Stimulated activated CD4-positive, alpha-beta T cell treated with anti-CD3 and anti-CD28 coated beads, Interleukin-15, amount 100 ng/mL, for 48 hours (primary cell): ENCODE measurements at regions not wholly inside any gene's neighbourhood (a gene's known extent, or its start where the extent isn't known, plus 50 kb on each side); places are given as distances from the start of the nearest gene placed in this dataset.

ENCODE experiments used
- DNase-seq, 2 donors: peaks; one replicate each; pipeline ENCODE4 v3.0.0-alpha.2; 2020; ENCODE audit warnings: low read depth in 2 of 2

DNA sequence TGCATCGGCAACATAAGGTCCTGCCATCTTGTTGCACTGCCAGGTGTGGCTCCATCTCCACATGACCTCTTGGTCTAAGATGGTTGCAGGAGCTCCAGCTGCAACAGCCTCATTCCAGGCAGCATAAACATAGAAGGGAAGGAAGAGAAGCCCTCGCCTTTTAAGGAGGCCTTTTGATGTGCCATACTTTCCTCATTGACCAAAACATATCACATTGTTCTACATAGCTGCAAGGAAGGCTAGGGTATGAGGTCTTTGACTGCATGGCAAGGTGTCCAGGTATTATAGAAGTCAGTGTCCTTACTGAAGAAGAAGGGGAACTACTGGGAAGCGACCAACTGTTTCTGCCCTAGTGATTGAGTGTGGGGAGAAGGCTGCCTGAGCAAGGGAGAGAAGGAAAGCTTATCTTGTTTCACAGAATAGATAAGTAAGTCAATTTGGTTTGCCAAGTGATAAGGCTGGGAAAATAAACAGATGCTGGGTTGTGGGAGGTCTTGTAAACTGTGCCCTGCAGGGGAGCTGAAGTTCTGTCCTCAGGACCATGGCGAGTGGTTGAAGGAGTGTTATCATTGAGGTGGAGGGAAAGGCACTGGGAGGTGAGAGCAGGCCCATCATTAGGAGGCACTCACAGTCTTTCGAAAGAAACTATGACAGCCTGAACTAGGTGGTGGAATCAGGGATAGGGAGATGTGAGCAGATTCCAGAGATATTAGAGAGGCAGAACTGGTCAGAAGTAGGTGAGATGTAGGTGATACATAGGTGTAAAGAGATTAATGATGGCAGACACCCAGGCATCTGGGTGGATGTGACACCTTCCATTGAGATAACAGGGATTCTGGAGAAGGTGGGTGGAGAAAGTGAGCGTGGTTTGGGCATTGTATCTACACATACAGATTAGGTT is 93.8 kb upstream of the IGF1R start:
- DNase-seq = no peak

DNA sequence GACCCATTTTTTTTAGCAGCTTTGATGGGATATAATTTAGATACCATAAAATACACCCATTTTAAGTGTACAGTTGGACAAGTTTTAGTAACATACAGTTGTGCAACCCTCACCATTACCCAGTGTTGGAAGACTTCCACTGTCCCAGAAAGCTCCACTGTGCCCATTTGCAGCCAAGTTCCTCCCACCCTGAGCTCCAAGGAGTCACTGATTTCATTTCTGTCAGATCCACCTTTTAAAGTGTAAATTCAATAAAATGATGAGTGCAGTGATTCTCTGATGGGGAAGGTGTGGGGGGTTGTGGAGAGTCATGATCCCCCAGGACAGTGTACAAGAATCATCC is 93.2 kb upstream of the IGF1R start:
- no peak for DNase-seq

DNA sequence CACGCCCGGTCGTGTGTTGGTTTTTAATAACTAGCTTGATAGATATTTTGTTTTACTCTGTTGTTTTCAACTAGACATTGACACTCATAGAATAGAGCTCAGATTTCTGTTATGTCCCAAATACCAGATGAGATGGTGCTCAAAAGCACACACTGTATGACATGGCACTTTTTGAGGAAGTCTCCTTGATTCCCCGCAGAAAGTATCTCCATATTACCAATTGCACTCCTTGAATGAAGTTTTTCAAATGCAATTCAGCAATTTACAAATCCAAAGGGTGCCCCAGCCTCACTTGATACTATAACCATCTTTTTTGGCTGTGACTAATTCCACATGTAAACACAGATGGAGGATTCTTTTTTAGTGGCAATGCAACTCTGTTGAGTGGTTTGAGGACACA is 92.0 kb upstream of the IGF1R start:
- no peak for DNase-seq

DNA sequence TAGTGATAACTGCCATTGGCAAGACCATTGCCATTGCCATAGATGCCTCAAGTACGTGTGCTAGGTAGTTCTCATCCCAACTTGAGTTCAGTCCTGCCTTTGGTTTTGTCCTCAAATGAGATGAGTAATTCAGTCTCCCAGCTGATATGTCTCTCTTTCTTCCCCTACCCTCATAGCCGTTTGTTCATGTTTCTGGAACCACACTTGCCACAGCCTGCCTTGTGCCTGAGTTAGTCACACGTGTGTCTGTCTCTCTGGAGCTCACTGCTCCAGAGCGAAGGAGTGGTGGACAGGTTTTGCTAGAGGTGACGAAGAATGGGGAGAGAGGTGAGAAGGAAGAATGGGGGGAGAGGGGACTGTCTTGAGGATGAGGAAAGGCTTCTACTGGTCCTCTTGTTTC is 88.0 kb upstream of the IGF1R start:
- DNase-seq = no peak

DNA sequence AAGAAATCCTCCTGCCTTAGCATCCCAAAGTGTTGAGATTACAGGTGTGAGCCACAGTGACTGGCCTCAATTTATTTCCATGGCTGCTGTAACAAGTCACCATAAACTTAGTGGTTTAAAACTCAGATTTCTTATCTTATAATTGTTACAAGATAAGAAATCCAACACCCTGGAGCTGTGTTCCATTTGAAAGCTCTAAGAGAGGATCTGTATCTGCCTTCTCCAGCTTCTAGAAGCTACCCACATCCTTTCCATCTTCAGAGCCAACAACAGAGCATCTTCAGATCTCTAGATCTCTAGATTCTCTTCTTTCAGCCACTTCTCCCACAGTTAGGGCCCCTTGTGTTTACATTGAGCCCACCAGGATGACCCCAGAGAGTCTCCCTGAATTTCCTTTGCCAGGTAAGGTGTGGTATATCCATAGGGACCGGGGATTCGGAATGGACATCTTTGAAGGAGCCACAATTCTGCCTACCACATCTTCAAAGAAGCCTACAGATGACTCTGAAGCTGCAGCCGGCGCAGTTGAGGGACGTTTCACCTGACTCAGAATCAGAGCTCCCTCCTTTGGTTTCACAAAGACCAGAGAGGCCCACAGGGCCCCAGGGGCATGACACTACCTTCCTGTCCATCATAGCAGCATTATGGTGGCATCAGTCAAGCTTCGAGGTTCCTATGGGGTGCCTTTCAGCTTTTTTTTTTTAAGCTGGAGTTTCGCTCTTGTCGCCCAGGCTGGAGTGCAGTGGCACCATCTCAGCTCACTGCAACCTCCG is 87.0 kb upstream of the IGF1R start:
- peak in 1 of 2 donors; percentile 5 for DNase-seq

DNA sequence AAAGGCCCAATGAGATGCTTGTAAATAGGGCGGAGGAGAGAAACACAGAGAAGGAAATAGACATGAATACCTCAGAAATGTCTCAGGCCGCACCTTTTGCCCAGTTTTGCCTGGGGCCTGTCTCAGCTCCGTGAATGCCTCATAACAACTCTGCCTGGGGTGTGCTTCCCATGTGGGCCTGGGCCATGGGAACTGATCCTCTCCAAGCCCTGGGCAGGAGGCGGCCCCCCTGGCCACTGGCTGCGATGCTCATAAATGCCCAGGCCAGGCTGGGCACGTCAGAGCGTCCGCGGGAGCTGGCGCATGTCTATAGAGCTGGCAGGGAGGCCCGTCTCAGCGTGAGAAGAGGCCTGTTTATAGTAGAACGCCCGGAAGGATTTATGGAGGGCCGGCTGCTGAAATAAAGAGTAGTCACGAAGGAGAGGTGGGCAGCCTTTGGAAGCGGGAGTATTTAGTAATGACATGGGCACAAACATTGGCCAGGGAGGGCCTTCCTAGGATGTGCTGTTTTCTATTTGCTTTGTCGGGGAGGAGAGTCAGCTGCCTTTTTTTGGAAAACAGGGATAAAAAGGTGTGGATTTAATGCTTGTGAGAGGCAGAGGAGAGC is 85.9 kb upstream of the IGF1R start:
- no peak for DNase-seq

DNA sequence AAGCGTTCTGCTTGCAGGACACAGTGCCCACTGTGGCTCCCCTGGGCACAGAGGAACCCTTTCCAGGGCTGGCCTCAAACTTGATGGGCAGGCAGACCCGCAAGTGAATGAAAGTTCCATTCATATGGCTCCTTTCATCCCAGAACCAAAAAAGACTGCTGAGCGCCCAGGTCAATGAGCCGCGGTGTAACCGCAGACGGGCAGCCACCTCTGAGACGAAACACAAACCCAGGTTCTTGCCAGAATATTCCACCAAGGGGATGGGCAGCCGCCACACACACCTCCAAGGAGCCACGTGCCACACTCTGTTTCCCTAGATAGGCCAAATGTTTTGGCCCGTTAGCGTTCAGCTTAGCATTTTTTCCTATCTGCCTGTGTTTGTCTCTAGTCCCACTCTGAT is 82.8 kb upstream of the IGF1R start:
- no peak for DNase-seq

DNA sequence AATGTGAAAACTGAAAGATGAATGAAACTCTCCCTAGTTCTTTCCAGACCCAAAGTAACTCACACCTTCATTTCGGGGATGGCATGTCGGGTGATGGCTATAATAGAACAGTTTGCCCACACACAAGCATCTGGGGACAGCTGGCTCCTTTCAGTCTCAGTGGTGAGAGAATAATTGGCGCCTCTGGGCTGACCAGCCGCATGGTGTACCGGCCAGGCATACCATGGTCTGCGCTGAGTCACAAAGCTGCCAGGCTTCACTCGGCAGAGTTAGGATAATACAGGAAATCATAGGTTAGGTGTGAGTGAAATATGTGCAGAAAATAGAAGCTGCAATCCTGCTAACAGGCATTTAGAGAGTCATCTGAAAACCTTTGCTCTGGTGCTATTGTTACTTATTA is 80.4 kb upstream of the IGF1R start:
- no peak for DNase-seq

DNA sequence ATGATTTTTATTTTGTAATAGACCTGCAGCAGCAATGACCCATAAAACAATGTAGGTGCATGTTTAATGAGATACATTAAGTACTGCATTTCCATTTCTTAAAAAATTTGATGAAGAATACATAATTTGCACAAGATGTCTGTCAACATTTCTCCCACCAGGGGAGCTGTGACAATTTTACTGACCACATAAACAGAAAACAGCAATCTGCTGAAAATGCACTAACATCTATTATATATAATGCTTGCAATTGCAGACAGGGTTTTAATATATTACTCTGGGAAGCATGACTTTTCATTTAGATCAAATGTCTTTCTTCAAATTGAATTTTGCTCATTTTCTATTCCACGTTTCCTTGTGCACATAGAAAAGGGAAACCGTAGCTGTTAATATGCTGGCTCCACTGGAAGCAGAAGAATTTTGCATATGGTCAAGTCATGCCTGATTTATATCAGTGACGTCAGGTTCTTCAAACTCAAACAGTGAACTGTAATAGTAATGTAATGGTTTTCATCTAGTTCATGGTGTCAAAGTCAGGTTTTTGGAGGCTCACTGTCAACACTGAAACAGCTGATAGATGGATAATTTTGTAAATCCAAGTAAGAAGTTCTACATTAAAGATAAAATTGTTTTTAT is 79.8 kb upstream of the IGF1R start:
- no peak for DNase-seq

DNA sequence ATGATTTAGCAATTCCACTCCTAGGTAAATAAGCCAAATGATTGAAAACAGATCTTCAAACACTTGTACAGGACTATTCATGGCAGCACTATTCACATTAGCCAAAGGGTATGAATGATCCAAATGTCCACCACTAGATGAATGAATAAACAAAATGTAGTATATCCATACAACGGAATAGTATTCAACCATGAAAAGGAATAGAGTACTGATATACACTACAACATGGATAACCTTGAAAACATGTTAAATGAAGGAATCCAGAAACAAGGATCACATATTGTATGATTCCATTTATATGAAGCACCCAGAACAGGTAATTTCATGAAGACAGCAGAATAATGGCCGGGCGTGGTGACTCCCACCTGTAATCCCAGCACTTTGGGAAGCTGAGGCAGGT is 78.2 kb upstream of the IGF1R start:
- no peak for DNase-seq

DNA sequence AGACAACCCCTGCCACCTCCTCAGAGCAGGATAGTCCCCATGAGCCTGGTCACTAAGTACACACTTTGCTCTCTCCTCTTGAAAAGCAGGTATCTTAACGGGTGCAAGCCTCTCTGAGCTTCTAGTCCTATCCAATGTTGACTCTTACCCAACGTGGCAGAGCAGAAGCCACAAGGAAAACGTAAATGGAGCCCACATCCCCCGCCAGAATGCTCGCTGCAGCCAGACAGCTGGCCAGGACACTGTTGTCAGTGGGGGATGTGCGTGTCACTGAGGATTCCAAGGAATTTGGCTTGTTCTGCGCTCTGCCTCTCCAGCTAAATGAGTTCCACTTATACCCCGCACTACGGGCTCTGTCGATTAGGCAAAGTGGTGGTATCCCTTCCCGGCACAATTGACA is 67.8 kb upstream of the IGF1R start:
- DNase-seq = no peak

DNA sequence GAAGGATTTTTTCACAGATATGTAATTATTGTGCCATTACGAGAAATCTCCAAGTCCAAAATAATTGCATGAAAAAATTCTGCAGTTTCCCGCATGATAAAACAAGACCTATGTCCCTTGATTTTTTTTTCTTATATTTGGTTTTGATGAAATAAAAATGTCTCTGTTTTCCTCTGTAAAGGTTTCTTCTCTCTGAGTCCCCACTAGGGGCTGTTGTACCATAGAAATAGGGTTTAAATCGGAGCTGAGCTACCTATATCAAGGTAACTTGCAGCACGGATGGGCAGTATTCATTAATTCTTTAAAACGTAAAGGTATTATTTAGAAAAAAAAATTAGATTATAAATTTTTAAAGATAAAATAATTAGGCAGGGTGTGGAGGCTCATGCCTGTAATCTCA is 66.6 kb upstream of the IGF1R start:
- DNase-seq = no peak

DNA sequence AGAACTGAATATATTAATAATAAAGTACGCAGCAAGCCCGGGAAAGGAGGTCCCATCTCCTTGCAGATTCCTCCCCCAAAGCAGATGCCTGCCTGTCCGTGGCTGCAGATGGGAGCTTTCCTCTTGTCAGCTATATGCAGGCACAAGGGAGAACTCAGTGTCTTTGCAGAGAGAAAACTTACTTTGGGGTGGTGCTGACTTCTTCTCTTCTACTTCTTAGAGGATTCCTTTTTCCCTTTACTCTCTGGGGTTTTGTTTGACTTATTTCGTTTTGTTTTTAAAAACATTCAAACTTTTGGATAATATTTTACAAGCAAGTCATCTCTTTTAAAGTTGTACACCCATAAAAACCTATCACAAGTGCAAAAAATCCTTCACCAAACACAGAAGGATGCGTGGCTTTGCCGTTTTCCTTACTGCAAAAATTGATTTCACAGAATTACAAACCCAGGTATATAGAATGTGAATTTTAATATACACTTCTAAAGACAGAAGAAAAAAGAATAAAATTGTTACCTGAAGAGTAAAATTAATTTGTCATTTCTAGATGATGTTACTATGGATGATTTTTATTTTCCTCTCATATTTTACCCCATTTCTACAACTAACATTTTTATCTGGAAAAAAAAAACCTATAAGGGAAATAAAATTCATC is 65.3 kb upstream of the IGF1R start:
- no peak for DNase-seq

DNA sequence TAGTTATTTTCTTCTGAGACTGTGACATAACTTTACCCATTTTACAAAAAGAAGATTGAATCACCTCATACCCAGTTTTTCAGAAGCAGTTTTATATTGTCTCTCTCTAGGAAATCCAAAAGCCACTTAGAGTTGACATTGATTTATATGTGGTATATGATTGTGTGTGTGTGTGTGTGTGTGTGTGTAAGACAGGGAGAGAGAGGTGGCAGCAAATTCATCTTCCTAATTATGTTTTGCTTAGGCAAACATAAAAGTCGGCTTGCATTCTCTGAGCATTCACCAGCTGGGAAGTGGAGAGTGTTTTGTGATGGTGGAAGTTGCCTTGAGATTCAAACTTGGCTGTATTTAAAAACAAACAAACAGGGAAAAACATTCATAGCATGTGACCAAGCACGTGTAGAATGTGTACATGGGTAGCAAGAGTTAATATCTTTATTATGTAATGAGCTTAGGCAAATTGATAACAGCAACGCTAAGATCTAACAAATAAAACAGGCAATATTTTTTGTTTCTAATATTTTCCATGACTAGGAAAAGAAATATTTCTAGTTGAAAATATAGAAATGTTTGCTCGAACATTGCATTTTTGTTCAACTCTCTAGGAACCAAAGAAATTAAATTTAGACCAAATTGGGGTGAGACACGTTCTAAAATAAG is 64.4 kb upstream of the IGF1R start:
- no peak for DNase-seq

DNA sequence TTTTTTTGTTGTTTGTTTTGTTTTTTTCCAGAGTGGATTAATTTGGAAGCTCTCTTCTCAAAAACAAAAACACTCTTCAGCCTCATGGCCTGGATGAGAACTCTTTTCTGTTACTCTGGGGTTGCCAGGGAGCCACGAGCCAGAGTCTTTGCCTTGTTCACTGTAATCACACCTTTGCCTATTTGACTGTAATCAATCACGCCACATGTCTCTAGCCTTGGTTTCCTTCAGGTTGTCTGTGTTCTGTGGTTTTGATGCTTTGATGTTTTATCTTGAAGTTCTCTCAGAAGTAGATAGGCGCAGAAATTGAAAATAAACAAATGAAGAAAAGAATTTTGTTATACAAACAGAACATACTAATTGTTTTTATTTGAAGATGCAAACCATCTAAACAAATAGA is 62.3 kb upstream of the IGF1R start:
- no peak for DNase-seq

DNA sequence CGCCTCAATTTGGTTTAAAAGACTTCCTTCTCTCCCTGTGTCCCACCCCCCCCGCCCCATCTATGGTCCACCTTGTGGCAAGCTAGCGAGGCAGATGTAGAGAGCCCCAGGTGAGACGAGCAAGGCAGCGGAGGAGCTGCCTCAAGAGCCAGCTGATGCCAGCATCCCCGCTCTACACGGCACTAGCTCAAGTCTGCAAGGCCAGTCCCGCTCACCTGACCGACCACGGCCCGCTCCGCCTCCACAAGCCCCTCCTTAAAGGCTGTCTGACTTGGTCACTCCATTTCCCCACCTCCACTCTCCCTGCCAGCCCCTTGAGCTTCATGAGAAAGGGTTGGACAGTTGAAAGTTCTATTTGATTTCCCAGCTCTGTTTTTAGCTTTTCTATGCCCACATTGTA is 56.2 kb upstream of the IGF1R start:
- DNase-seq = no peak

DNA sequence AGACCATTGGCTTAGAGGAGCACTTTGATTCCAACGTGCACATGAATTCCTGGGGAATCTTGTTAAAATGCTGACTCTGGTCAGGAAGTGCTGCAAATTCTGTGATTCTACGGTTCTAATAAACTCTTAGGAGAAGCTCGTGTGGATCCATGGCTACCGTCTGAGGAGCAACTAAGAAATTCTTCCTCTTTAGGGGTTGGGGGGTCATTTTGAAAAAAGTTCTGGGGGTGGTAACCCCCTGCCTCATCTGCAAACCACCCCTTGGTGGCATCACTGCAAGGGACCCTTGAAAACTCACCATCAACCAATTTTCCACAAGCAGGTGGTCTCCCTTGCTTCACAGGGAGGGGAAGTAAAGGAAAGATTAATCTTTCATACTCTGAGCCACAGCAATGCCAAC is 52.2 kb upstream of the IGF1R start:
- no peak for DNase-seq

DNA sequence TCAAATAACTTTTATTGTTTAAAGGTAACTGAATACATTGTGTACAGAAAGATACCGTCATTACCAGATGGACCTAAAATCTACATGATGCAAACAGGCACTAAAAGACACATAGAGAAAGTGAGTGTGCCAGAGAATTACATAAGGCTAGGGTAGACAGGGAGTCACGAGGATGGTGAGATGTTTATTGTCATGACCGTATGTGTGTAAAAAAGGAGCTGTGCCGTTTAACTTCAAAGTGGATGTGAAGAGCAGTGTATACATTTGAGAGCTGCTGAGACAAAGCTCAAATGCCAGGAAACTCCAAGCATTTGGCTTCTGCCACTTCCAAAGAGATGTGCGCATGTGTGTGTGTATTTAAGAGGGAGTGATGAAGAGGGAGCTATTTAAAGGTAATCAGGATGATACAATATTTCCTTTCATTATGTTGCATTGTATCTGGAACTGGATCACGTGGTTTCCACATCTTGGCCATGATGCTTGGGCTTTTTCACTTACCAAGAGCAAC is 51.4 kb upstream of the IGF1R start:
- DNase-seq = no peak

DNA sequence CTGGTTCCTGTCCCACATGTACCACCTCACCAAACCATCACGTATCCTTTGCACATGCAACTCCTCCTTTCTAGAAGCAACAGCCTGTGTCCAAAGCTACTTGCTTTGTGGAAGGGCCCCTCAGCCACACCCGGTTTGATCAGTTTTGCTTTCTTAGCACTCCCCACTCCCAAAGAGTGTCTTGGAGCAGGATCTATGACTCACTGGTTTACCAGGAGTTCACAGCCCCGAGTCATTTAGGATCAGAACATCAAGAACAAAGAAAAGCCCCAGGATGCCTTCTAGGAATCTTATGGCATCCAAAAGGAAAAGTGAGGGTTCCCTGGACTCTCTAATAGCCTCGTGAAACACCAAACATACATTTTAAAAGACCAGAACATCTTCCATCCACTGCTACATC is 50.7 kb upstream of the IGF1R start:
- DNase-seq = no peak
